ENCODE measurements at regions not wholly inside any gene's neighbourhood (a gene's known extent, or its start where the extent isn't known, plus 50 kb on each side); places are given as distances from the start of the nearest gene placed in this dataset.

DNA sequence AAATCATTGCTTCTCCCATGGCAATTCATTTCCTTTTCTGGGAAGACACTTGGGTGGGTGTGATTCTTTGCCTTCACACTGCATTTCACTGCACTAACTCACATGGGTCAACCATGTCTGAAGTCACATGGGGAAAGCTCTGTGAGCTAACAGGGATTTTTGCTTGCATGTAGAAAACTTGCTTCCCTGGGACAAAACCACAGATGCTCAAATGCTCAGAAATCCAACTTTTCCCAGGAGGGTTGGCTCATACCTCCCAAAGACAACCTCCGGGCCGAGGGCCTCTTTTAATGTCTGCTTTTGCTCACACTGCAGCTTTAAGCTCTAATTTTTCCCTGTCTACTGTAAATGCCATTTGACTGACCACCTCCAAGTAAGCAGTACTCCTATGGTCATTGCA lies 1695.2 kb downstream of the STIM2 start:
- DNase-seq = no peak

DNA sequence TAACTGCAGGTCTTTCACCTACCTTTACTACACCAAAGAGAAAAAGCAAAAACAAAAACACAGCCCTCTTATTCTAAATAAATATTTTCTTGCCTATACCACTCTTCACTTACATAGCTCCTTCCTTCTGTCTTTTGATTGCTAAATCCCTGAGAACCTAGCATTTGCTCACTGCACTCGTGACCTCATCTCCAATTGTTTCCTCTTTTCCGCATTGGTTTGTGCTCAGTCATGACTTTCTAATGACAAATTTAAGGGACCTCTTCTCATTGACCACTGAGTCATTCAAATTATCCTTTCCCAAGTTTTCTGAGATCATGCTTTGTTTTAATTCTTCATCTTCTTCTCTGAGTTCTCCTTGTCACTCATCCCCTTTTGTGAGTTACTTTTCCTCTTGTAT lies 1697.1 kb downstream of the STIM2 start:
- no peak for DNase-seq

DNA sequence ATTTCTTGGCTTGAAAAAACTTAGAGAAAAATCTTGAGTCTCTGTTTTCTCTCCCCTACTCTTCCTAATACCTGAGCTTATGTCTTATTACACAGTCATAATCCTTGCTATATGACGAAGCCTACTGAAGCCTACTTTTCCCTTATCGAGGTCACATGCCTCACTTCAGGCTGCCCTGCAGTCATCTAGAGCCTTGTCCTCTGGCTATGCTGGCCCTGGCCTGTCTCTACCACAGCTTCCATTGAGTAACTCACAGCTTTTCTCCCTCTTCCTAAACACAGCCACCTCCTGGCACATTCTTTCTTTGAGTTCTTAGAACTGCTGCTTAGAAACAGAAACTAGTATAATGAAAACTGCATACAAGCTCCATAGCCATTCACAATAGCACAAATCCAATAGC lies 1698.3 kb downstream of the STIM2 start:
- DNase-seq = no peak

DNA sequence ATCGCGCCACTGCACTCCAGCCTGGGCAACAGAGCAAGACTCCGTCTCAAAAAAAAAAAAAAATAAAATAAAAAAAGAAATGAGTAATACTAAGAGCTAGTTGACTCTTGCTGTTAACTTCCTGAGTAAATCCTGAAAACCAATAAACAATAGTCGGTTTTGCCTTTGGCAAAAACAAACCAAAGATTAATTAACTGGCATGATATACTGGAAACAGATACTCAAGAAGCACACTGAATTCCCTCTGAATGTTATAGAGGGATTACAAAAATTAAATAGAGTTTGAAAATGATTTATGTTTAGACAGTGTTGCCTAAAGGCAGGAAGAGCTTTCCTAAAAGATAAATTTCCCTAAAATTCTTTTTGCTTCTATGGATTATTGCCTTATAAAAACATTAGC lies 1702.3 kb downstream of the STIM2 start:
- no peak for DNase-seq

DNA sequence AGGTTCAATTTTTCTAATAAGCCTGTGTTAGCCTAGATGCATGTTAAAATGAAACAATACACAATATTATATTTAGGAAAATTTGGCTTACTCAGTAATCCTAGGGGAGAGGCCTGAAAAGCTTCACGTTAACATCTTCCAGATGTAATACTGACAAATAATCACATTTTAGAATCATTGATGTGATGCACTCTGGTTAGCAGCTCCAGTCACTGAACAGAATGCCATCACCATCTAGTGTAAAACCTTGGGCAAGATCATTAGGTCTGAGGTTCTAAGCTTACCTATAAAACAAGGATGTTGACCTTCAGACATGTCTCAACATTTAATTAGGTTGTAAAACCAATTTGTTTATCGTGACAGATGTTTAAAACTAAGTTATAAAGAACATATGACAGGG lies 1704.8 kb downstream of the STIM2 start:
- no peak for DNase-seq

DNA sequence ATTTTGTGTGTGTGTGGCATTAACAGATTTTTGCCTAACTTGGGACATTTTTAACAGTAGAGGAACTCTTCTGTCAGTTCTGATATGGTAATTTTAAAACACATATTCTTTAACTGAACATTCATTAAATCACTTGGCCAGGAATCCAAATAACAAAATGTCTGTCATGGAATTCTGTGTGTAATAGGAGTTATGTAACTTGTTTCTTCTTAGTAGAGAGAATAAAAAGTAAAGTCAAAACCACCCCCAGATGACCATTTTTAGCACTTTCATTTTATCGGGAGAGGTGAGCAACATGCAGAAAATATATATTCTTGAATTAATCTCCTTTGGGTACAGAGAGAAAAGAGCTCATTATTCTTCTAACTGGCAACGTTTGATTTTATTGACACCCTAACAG lies 1740.3 kb downstream of the STIM2 start:
- DNase-seq = no peak

DNA sequence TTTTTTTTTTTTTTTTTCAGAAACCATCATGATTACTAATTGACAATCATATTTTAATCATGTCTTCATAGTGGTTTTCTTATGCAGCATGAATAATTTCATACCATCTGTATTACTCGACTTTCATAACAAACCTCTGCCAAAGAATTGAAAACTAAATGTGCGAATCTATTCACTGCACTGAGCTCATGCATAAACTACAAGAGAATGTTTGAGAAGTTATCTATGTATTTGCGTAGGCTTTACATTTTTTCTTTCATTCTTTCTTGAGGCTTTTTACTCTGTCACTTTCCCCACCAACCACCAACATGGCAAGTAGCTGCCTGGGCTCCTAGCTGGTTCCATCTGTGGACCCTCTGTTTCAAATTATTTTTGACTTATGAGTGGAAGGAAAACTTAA lies 1761.0 kb downstream of the STIM2 start:
- no peak for DNase-seq

DNA sequence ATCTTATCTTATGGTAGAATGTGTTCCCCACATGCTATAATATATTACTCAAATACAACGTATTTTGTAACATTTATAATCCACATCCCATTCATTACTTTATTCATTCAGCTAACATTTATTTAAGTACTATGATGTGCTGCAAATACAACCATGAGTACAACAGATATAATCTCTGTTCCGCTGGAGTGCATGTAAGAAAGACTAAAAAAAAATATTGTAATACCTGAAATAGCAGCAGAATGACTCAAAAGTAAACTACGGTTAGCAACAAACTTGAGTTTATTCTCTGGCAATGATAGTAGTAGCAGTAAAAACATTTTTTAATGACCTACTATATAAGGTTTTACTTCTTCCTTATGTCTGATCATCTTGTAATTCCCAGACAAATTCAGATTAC lies 1776.3 kb downstream of the STIM2 start:
- no peak for DNase-seq

DNA sequence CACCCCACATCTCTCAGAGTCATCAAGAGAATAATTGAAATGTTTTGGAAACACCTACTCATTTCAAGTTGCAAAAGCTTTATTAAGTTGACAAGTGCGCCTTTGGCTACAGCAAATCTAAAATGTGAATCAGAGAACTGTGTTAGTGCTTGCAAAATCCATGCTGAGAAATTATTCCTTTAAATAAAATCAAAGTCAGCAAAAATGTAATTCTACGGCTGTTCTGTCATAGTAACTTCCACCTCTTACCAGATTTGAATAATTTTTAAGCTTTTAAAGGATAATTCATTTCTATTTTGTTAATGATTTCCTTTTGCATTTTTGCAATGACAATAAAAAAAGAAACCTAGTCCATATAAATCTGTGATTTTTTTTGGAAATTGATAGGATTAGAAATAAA lies 1779.1 kb downstream of the STIM2 start:
- no peak for DNase-seq

DNA sequence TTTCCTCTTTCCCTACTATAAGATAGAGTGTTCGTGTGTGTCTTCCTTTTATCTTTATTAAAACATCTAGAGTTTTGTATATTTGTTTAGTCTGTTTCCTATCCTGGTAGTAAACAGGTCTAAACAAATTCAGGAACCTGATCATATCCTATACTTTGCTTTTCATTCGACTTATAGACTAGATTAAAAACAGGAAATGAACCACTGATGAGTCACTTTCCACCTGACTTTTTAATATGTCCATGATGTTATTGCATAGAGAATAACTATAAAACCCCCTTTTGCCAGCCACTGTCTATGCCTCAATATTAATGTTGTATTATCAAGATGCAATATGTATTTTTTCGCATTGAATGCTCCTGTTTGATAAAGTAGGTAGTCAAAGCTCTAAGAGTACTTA lies 1794.0 kb downstream of the STIM2 start:
- DNase-seq = no peak

DNA sequence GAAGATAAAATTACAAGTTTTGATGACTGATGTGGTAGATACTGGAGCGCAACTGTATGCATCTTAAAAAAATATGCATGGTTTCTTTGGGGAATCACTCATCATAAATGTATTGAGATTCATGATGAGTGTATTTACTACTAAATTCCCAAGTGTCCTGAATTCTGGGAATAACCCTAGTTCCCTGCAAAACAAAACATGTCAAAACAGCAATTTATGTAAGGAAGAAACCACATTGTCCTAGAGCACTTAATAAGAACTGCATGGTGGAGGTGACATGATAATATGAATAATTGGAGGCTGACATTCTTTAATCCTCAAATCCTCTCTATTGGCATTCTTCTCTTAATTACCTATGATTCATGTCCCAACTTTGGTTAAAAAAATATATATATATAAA lies 1804.7 kb downstream of the STIM2 start:
- no peak for DNase-seq

DNA sequence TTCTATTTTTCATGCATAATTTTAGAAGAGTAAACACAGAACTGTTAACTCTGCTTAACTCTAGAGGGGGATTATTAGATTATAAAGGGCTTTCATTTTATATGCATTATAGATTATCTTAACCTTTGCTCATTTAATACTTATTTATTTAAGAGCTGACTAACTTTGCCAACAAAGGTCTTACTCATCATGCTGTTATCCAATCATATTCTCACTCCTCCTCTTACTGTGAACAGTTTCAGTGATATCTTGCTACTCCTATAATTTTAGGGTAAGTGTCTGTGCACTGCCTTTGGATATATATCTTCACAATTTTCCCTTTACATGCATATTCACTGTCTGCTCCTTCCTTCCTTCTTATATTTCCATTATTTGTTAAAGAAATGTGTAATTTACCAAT lies 1814.9 kb downstream of the STIM2 start:
- DNase-seq = no peak

DNA sequence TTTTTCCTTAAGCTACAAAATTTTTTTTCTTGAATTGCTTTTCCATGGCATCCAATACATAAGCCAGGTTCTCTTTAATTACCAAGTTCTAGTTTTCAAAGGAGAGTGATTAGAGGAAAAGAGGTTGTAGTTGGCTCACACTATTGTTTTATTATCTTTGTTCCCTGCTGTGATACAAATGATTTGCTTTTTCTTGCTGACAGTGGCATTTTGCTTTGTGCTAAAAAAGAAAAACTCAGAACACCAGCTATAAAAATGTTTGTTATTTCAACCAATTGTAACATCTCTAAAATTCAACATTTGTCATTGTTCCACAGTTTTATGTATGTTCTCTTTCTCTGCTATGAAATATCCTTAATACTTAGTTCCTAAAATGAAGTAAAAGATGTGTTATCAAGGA lies 1817.2 kb downstream of the STIM2 start:
- DNase-seq = no peak

DNA sequence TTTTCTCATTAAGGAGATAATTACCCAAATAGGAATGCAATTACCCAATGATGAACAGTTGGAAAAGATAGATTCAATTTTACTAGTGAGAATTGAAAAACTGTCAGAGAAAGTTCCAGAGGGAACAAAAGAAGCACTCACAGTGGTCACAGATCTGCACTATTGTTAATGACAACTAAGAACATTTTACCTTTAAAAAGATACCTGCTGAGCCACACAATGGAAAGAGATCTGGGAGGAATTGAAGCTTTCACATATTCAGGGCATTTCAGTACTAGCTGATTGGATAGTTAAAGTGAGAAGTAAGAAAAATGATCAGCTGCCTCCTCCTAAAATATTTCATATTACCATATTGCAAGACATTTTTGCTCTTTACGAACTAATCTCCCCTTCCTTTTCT lies 1822.2 kb downstream of the STIM2 start:
- no peak for DNase-seq

DNA sequence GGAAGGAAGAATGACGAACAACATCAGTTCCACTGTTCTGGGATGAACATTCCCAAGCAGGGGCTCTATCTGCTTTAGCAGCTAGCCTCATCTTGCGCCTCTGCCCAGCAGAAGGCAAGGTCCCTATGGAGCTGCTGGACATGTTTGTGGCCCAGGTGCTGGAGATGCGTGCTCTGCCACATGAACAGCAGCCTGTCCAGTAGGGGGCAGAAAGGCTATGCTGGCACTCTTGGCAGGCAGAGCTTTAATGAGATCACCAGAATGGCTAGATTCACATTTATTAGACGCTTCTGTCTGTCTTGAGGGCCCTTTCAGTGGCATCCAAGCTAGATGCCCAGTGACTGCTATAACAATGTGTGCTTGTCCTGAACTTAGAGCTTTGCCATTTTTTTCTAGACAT lies 1826.0 kb downstream of the STIM2 start:
- DNase-seq = peak; percentile 2

DNA sequence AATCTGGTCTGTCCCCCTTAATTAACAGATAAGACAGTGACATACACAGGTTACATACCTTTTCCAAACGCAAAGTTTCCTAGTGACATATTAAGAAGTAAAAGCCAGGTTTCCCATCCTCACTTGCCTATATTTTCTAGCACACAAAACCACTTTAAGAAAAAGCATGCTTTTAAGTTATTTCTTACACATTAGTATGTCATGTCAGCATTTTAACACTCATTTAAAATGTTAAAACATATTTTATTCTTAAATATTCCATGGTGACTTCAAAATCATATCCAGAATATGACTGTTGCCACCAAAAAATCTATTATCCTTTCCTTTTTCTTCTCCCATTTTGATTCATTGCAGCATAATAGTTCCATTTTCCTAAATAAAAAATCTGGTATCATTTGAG lies 1830.2 kb downstream of the STIM2 start:
- DNase-seq = no peak

DNA sequence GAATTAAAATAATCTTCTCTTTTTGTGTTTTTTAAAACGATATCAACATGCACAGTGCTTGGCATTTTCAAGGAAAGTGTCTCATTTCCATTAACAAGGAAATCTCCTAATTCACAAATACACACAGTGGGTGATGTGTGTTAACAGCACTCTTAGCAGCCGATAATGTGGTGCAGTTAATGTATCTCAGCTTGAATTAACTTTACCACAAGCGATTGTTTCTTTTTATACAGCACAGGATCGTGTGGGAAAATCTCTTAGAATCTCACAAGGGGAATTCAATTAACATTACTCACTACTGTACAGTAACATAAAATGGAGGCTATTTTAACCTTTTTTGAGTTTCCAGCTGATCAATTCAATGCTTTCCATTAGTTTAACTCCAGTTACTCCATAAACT lies 1841.9 kb downstream of the STIM2 start:
- no peak for DNase-seq

DNA sequence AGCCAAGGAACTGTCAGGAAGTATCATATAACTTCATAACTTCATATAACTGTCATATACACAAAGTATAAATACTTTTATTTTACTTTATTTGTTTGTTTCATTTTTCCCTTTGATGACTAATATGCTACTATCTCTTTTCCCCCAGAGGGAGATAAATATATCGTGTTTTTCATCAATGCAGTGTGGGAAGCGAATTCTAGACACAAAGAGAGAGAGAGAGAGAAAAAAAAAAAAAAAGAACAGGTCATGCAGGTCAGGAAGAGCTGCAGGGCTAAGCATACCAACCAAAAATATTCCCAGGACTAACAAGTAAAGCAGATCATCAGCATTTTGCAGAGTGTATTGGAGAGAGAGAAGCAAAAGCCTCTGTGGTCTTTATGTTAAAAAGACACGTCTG lies 1849.2 kb downstream of the STIM2 start:
- no peak for DNase-seq

DNA sequence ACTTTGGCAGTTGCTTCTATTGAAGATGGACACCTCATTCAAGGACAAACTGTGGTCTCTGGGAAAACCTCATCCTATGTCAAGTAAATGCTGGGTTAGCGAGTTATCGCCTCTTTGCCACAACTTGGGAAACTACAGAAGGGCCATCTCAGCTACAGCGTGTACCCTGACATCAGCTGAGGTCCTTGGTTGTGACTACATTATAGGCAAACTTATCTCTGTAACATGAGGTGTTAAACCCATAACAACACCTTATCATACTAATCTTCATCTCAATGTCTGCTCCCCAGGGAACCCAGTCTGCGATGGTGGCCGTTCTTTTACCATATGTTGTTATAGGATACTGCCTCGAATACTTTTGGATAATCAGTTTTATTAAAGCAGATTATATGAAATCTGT lies 1862.7 kb downstream of the STIM2 start:
- DNase-seq = no peak

DNA sequence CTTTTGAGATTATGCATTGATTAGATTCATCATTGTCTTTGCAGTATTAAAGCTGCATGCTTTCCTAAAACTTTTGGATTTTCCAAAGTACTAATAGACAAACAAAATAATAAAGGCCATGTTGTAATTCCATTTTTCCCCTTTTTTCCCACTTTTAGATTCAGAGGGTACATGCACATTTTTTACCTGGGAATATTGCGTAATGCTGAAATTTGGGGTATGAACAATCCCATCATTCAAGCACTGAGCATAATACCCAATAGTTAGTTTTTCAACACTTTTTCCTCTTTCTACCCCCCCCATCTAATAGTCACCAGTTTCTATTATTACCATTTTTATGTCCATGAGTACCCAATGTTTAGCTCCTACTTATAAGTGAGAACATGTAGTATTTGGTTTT lies 1863.6 kb downstream of the STIM2 start:
- no peak for DNase-seq

DNA sequence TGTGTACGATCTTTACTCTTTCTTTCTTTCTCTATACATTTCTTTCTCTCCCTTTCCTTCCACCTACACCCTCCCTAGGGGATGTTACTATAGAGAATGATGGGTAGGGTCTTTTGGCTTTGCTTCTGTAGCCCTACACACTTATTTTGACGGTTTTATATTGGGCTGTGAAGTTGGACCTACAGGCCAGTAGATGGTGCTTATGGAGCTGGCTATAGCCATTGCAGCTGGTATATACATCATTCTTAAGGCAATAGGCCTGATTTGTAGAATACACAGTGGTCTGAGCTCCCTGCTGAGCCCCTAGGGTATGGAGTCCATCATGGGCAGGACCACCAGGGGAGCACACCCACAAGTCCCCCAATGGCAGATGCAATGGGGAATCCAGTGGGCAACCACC lies 1869.7 kb downstream of the STIM2 start:
- no peak for DNase-seq

DNA sequence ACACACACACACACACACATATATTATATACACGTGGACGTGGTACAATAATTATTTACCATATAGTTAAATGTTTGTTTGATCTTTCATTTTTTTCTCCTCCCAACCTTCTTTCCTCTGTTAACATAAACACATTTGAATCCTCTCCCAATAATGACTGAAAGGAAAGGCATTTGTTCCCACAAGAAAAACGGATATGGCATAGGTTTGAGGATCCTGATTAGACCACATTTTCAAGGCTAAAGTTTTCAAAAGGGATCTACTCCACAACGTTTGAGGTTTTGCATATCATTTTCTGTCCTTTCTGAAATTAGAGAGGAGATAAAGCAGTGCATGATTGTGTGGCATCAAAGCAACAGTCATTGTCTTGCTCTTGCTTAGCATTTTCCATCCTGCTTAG lies 1883.4 kb downstream of the STIM2 start:
- no peak for DNase-seq

DNA sequence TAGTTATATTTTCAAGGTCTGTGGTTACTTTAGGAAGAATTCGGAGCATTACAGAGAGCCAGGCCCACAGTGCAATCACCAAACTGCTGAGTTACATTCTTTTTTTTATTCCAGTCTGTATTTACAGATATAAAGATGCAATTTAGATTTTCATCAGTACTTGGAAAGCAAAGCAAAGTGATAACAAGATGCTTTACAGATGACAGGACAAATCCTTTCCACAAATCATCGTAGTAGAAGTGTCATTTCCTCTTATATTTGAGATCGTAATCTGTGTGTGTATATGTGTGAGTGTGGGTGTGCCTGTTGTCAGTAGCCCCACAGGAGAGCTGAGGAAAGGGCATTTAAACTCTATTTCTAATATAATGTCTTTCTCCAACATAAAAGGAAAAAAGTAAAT lies 1893.7 kb downstream of the STIM2 start:
- DNase-seq = no peak

DNA sequence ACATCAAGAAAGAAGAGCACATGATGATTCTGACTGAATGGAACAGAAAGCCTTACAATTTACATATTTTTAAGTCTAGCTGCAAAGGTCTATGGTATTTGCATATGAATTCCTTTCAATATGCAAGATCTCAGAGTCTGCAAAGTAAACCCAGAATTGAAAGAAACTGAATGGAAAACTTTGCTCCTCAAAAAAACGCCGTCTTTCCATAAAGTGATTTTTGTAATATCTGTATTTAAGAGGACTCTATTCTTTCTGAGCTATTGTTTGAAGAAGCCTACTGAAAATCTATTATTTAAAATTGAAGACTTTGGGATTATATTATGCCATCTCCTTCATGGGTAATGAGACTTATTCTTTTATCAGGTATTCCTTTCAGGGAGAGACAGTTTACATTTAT lies 1894.4 kb downstream of the STIM2 start:
- DNase-seq = no peak

DNA sequence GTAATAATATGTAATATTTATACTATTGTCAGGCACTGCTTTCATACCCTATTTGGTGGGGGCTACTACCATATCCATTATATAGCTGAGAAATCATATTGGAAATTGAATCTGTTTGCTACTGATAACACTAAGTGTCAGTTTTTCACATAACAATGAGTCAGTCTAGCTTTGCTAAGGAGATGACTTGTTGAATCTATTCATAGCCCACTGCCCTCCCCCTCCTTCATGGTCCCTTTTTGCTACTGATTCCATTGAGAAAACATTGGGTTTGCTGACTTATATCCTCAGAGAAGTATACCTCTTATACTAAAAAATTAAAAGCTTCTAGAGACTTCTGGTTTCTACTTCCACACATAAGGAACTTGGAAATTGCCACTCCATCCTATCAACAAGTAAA lies 1898.4 kb downstream of the STIM2 start:
- DNase-seq = no peak

DNA sequence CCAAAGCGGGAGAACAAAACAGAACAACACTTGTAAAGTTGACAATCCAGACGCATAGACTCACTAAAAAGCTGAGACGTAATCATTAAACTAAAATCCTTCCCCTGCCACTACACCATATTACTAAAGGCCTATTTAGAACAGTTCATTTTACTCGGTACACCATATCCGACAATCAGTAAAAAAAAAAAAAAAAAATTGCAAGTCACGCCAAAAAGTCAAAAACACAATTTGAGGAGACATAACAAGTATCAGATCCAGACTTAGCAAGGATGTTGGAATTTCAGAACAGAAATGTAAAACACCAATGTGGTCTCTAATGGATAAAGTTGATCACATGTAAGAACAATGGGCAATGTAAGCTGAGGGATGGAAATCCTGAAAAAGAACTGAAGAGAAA lies 1899.4 kb downstream of the STIM2 start:
- no peak for DNase-seq

DNA sequence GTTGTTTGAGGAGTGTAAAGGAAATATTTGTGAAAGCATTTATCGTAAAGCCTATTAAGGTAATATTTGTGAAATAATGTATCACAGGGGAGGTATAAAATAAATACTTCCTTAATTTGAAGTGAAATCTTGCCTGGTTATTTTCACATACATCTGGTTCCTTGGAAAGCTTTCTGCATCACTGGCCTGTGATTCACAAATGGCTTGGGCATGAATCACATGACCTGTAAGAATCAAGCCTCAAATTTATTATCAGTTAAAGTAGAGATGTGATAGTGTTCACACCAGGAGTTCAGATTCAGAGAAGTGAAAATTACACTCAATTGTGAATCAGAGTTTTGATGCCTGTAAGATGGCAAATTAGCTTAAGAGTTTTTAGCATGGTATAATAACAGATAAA lies 1911.4 kb downstream of the STIM2 start:
- peak; percentile 79 for DNase-seq
